Osteocyte (in vitro differentiated cells): ENCODE measurements at regions not wholly inside any gene's neighbourhood (a gene's known extent, or its start where the extent isn't known, plus 50 kb on each side); places are given as distances from the start of the nearest gene placed in this dataset.
A peak's percentile ranks its signal among the peaks of the same experiment; 100 is the strongest.
"Not testable (repeated sequence)": the region's sequence is repeated elsewhere in the genome, so short reads cannot be mapped to it uniquely, and the experiment has no call there.

Source experiments
- DNase-seq: peaks from one replicate; pipeline ENCODE4 v3.0.0; 2021; ENCODE audit warnings: mixed read lengths; ENCODE audit not compliant: unreplicated experiment; ENCODE audit errors: extremely low spot score
- H3K27ac Mint-ChIP-seq: one replicate; pipeline ENCODE4 v1.8.0; 2021; ENCODE audit warnings: mild to moderate bottlenecking, mixed read lengths; ENCODE audit not compliant: unreplicated experiment
- H3K27me3 Mint-ChIP-seq: one replicate; pipeline ENCODE4 v1.8.0; 2021; ENCODE audit warnings: mixed read lengths; ENCODE audit not compliant: unreplicated experiment
- H3K36me3 Mint-ChIP-seq: one replicate; pipeline ENCODE4 v1.8.0; 2021; ENCODE audit warnings: mixed read lengths; ENCODE audit not compliant: unreplicated experiment
- H3K4me1 Mint-ChIP-seq: one replicate; pipeline ENCODE4 v1.8.0; 2021; ENCODE audit warnings: mixed read lengths; ENCODE audit not compliant: unreplicated experiment
- H3K4me3 Mint-ChIP-seq: one replicate; pipeline ENCODE4 v1.8.0; 2021; ENCODE audit warnings: mild to moderate bottlenecking, moderate library complexity, mixed read lengths; ENCODE audit not compliant: unreplicated experiment
- H3K9me3 Mint-ChIP-seq: one replicate; pipeline ENCODE4 v1.8.0; 2021; ENCODE audit warnings: mixed read lengths; ENCODE audit not compliant: unreplicated experiment
- CTCF ChIP-seq: fragments of 200-600 bp; sonication (generic); IDR thresholded peaks from 2 replicates; pipeline ENCODE4 v1.5.0; 2021; ENCODE audit warnings: antibody characterized with exemption, mild to moderate bottlenecking, moderate library complexity

- no peaks in the 10 kb centered on the region for H3K27me3 Mint-ChIP-seq
- no peak overlapping the region for H3K4me3 Mint-ChIP-seq
- no peak overlapping the region for H3K27ac Mint-ChIP-seq
- H3K9me3 Mint-ChIP-seq: peaks cover 8% of the 10 kb centered on the region
- H3K4me1 Mint-ChIP-seq: no peaks in the 10 kb centered on the region
- no peak for DNase-seq
- no peak for TF ChIP-seq CTCF
- H3K36me3 Mint-ChIP-seq: peaks cover 4% of the 10 kb centered on the region
Observed at GRCh38 chr6:125451750-125452149, 150.0 kb upstream of the HDDC2 start.

- H3K4me1 Mint-ChIP-seq: no peaks in the 10 kb centered on the region
- no peak for TF ChIP-seq CTCF
- peaks cover 4% of the 10 kb centered on the region for H3K36me3 Mint-ChIP-seq
- no peak overlapping the region for H3K27ac Mint-ChIP-seq
- peaks cover 8% of the 10 kb centered on the region for H3K9me3 Mint-ChIP-seq
- no peak overlapping the region for H3K4me3 Mint-ChIP-seq
- H3K27me3 Mint-ChIP-seq: no peaks in the 10 kb centered on the region
- no peak for DNase-seq
Observed at GRCh38 chr6:125453516-125453915, 151.7 kb upstream of the HDDC2 start.

- no peak for DNase-seq
- H3K27ac Mint-ChIP-seq: no peak overlapping the region
- peaks cover 15% of the 10 kb centered on the region for H3K9me3 Mint-ChIP-seq
- no peak for TF ChIP-seq CTCF
- H3K4me3 Mint-ChIP-seq: no peak overlapping the region
- no peaks in the 10 kb centered on the region for H3K4me1 Mint-ChIP-seq
- H3K36me3 Mint-ChIP-seq: peaks cover 7% of the 10 kb centered on the region
- no peaks in the 10 kb centered on the region for H3K27me3 Mint-ChIP-seq
Observed at GRCh38 chr6:125454351-125454750, 152.6 kb upstream of the HDDC2 start.

GRCh38 chr6:125458493-125458892, 156.7 kb upstream of the HDDC2 start:
- H3K4me3 Mint-ChIP-seq, H3K9me3 Mint-ChIP-seq, H3K27me3 Mint-ChIP-seq, DNase-seq, H3K4me1 Mint-ChIP-seq, H3K36me3 Mint-ChIP-seq, H3K27ac Mint-ChIP-seq: not testable (repeated sequence)

GRCh38 chr6:125465332-125465731, 163.6 kb upstream of the HDDC2 start:
- not testable (repeated sequence) for H3K9me3 Mint-ChIP-seq, H3K27me3 Mint-ChIP-seq, DNase-seq, H3K4me3 Mint-ChIP-seq, H3K27ac Mint-ChIP-seq, H3K36me3 Mint-ChIP-seq
- peaks cover 22% of the 10 kb centered on the region for H3K4me1 Mint-ChIP-seq

GRCh38 chr6:125469915-125470314, 168.1 kb upstream of the HDDC2 start:
- peaks cover 34% of the 10 kb centered on the region for H3K4me1 Mint-ChIP-seq
- TF ChIP-seq CTCF: no peak
- H3K27ac Mint-ChIP-seq: peak overlapping the region; percentile 54
- H3K9me3 Mint-ChIP-seq: peaks cover 3% of the 10 kb centered on the region
- no peak overlapping the region for H3K4me3 Mint-ChIP-seq
- no peaks in the 10 kb centered on the region for H3K27me3 Mint-ChIP-seq
- peaks cover 3% of the 10 kb centered on the region for H3K36me3 Mint-ChIP-seq
- DNase-seq: no peak
